ENCODE measurements at regions not wholly inside any gene's neighbourhood (a gene's known extent, or its start where the extent isn't known, plus 50 kb on each side); places are given as distances from the start of the nearest gene placed in this dataset.
"Not testable (repeated sequence)": the region's sequence is repeated elsewhere in the genome, so short reads cannot be mapped to it uniquely, and the experiment has no call there.

DNA sequence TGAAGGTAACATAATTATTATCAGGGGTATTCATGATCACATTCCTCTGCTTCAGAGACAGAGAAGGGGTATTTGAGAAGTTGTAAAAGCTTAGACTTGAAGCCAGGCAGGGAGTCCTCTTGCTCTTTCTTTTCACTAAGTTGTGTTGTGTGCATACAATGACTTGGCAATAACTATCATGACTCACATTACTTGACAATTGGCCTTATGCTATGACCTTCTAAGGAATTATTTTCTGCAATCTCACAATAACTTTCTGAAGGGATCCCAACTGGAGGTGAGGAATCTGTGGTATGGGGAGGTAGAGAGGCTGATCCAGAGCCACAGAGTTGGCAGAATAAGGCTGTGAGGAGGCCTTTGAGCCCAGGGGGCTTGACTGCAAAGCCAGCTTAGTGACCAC lies 622.3 kb downstream of the MTRR start:
- no peak for DNase-seq

DNA sequence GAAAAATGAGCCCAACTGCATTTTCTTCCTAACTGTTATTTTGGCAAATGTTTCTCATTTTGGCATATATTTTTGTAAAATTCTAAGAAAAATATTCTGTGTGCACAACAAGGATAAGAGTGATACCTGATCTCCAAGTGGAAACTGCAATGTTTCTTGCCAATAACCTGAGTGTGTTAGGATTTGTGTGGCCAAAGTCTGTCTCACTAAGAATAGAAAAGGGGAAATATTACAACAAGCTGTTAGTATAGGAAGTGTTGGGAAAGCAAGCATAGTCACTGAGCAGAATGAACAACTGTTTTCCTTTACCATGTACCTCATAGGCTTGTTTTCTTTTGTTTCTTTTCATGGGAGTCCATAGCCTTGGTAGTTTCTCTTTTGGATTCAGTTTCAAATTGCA lies 624.2 kb downstream of the MTRR start:
- DNase-seq, result no peak

- no peak for DNase-seq
These were observed 631.5 kb downstream of the MTRR start for GRCh38 chr5:8500426-8500825.

- no peak for DNase-seq
These were observed 636.2 kb downstream of the MTRR start for GRCh38 chr5:8505196-8505595.

DNA sequence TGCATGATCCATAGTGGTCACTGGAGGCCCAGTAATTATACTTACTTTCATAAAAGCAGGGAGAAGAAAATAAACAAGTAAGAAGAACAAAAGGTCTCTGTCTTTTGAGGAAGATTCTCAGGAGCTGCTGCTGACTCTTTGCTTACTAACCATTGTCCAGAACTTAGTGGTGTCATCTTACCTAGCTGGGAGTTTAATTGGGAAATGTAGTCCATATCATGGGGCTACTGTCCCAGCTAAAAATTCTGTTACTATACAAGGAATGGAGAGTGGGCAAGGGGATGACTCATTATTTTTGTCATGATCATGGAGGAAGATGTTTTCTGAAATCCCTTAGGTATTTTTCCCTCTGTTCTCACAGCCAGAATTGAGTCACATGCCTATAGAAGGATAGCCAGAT lies 639.3 kb downstream of the MTRR start:
- no peak for DNase-seq

DNA sequence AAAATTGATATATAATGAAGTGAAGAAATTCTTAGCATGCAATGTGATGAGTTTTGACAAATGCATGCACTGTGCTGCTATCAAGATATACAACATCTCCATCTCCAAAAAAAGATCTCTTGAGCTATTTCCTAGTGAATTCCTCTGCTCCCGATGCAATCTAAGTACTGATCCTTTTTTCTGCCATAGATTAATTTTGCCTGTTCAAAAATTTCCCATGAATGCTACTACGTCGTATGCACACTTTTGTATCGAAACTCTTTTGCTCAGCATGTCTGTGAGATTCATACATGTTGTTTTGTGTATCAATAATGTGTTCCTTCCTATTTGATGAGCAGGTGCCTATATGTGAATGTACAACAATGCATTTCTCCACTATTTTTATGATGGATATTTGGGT lies 647.4 kb downstream of the MTRR start:
- no peak for DNase-seq

DNA sequence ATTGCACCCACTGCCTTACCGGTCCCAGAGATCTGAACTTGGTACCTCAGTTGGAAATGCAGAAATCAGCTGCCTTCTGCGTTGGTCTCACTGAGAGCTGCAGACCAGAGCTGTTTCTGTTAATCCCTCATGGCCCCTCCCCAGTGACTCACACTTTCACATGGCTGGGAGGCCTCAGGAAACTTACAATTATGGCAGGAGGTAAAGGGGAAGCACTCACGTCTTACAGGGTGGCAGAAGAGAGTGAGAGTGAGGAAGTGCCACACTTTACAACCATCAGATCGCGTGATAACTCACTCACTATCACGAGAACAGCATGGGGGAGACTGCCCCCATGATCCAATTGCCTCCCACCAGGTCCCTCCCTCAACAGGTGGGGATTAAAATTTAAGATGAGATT lies 648.5 kb downstream of the MTRR start:
- DNase-seq, result no peak

- no peak for DNase-seq
These were observed 652.0 kb downstream of the MTRR start for GRCh38 chr5:8520917-8521316.

- no peak for DNase-seq
These were observed 653.0 kb downstream of the MTRR start for GRCh38 chr5:8521991-8522390.

DNA sequence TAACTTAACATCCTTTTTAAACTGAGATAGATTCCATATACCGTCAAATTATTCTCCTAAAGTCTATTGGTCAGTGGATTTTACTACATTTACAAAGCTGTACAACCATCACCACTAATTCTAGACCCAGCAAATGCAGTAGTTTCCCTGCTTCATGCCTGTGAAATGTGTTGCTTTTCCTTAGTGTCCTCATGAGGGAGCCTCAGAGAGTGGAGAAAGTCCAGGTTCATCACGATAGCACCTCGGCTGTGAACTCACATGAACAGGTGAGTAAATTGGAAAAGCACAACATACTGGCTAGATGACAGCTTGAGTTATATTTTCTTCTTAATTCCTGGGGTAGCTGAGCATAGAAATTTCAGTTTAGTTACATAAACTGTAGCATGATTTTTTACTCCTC lies 653.7 kb downstream of the MTRR start:
- DNase-seq, result no peak

GRCh38 chr5:8523501-8523900 lies 654.6 kb downstream of the MTRR start:
- DNase-seq, result no peak

DNA sequence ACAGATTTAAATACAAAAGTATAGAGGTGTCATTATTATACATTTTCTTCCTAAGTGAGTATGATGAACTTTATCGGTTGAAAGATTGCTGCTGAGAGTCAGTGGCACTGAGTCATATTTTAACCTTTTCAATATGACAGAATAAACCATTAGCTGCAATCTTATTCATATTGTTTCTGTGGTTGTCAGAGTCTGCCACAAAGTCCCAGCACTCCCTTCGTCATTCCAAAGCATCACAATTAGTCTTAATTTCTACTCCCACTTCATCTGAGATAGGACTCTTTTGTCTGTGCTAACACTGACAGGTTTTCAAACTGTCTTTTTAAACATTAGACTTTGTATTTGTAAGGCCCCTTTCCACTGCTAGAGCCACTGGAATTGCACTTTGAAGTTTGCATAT lies 656.9 kb downstream of the MTRR start:
- no peak for DNase-seq

GRCh38 chr5:8528106-8528505 lies 659.2 kb downstream of the MTRR start:
- DNase-seq, result no peak

DNA sequence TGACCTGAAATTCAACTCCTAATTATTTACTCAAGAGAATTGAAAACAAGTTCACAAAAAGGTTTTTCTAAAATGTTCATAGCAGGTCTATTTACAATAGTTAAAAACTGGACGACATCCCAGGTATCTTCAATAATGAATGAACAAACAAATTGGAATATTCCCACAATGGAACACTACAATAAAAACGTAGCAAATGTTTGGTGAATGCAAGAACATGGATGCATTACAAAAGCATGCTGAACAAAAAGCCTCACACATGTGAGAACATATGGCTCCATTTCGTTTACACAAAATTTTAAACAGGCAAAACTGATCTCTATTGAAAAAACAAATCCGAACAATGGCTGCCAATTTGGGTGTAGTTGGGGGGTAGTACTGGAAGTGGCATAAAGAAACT lies 669.9 kb downstream of the MTRR start:
- no peak for DNase-seq

DNA sequence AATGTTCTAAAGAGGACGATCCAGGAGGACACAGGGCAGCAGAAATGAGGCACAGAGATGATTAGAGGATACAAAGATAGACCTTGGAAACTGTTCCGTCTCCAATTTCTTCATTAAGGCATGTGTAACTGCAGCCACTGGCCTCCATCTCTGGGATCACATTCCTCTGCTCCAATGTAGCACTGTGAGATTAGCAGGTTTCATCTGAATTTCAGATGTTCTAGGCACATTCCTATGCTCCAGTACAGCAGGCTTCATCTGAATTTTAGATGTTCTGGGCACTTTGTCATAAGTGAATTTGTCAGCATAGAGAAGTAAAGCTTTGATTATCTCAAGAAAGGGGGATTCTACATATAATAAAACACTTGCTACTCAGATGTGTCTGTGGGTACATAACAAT lies 671.4 kb downstream of the MTRR start:
- DNase-seq, result no peak

DNA sequence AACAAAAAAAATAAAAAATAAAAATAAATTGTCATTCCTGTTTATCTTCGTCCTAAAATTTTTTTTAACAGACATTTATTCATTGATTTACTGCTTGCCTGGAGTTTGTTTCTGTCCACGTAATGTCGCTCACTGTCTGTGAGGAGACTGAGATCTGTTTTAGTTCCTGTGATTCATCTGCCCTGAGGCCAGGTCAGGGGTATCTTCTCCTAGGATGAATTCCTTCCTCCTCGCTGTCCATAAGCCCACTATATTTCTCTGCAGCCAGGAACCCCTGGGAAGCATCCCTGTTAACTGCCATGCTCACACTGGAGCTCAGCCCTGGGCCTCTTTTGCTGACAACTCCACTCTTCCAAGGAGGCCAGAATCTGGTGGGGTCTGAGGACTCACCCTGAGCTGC lies 682.0 kb downstream of the MTRR start:
- DNase-seq, result no peak

DNA sequence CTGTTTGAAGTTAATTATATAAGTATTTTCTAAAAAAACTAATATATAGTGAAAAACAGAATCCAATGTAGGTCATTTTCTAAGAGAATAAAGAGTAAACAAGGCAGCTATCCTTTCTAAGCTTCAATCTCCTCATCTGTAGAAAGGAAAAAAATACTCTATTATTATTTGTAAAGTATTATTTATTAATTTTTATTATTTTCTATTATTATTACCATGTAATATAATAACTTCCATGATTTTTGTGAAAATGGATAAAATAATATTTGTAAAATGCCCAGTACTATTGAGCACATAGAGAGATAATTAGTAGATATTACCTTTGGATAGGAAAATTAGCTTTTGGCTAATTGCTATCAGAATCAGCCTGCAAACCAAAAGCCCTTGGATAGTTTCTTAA lies 684.4 kb downstream of the MTRR start:
- no peak for DNase-seq

- no peak for DNase-seq
These were observed 688.8 kb downstream of the MTRR start for GRCh38 chr5:8557728-8558127.

- DNase-seq, result no peak
These were observed 691.8 kb downstream of the MTRR start for GRCh38 chr5:8560776-8561175.

DNA sequence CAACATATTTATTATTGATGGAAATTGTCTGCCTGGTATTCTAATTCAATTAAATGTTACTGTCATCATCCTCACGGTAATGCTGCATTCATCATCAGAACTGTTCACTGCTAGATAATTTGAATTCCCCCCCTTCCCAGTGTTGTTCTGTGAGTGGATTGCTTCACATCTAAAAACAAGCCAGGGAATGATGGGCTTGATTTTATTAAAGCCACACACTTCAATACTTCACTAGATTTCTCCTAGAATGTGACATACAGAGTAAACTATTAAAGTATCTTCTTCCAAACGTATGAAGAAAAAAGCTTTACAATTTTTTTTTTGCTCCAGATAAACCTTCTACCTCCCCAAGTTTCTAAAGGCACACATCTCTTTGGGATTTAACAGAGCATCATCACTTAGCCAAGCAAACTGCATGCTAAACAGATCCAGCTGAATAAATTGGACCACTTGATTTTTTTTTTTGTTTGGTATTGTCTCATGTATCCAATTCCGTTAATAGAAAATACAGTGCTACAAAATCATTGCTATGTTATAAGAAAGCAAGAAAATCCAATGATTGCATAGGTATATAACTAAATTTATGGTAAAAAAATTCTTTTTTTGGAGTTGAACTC lies 692.4 kb downstream of the MTRR start:
- DNase-seq, result no peak

GRCh38 chr5:8561854-8562253 lies 692.9 kb downstream of the MTRR start:
- no peak for DNase-seq

DNA sequence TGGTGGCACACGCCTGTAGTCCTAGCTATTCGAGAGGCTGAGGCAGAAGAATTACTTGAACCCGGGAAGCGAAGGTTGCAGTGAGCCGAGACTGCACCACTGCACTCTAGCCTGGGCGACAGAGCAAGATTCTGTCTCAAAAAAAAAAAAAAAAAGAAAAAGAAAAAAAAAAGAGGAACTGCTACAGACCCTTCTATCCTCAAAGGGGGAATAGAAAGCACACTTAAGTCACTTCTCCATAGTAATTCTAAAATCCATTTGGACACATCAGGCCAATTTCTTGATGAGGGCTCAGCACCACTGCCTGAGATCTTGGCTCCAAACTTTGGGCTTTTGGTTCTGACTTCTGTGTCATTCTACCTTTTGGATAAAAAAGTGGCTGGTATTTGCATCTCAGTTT lies 694.6 kb downstream of the MTRR start:
- not testable (repeated sequence) for DNase-seq

DNA sequence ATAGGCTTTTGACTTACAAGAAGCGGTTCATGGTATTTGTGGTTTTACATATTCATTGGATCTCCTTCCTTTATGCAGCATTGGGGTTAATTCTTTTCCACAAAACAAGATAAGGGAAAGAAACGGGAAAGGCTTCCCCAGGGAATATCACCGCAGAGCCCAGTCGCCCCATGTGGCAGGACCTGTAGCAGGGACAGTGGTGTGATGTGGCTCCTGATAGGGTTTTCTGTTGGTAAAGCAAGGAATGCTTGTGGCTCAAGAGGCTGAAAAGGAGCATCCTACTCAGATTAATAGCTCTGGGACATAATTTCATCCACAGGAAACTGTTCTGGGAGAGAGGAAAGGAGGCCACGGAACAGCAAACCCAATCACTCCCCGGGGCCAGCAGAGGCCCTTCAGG lies 699.9 kb downstream of the MTRR start:
- DNase-seq, result no peak

DNA sequence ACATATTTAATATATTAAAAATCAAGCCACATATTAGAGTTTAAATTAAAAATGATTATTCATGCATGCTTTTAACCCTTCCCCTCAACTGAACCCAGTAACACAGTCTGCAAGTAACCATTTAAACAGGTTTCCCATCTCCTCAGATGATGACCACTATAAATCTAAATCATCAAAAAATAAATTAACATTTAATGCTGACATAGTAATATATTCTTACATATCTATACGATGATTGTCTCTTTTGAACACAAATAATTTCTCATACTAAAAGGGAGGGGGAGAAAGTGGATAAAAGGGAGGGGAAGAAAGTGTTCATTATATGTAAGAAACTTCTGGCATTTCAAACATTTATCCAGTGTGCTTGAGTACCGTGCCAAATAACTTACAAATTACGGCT lies 701.6 kb downstream of the MTRR start:
- DNase-seq, result no peak

DNA sequence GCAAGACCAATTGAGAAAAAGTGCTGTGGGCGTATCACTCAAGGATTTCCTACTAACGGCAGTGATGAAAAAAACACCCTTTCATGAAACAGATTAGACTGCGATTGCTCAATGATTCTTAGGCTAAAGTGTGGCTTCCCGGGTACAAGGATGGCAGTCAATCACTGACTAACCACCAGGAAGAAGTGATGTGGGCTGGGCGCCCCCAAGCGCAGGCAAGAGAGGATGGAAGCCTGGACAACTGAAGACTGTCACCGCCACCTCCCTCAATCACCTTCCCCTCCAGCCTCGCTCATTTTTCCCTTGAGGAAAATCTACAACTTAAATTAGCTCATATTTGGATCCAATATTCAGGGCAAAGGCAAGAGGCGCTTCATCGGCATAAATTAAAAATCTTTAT lies 707.2 kb downstream of the MTRR start:
- DNase-seq, result no peak

- DNase-seq, result no peak
These were observed 708.8 kb downstream of the MTRR start for GRCh38 chr5:8577792-8578191.

Measured in right forelimb (tissue), 1 donor.